ENCODE measurements at regions not wholly inside any gene's neighbourhood (a gene's known extent, or its start where the extent isn't known, plus 50 kb on each side); places are given as distances from the start of the nearest gene placed in this dataset.

DNA sequence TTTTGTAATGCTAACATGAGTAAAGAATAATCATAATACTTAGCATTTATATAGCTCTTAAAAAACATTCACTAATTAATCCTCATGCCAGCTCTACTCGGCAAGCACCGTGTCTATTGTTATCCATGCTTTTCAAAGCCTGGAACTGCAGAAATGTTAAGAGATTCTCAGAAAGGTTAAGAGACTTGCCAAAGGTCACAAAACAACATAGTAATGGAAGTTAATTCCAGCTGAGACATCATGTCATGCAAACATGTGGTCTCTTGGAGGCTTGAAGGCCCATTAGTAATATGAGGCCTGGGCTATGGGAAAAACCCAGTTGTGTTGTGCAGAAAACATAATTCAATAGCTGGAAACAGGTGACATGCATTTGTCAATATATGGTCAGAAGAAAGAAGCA lies 389.9 kb upstream of the GOT2 start:
- DNase-seq, result no peak
- TF ChIP-seq, protein P1, sequence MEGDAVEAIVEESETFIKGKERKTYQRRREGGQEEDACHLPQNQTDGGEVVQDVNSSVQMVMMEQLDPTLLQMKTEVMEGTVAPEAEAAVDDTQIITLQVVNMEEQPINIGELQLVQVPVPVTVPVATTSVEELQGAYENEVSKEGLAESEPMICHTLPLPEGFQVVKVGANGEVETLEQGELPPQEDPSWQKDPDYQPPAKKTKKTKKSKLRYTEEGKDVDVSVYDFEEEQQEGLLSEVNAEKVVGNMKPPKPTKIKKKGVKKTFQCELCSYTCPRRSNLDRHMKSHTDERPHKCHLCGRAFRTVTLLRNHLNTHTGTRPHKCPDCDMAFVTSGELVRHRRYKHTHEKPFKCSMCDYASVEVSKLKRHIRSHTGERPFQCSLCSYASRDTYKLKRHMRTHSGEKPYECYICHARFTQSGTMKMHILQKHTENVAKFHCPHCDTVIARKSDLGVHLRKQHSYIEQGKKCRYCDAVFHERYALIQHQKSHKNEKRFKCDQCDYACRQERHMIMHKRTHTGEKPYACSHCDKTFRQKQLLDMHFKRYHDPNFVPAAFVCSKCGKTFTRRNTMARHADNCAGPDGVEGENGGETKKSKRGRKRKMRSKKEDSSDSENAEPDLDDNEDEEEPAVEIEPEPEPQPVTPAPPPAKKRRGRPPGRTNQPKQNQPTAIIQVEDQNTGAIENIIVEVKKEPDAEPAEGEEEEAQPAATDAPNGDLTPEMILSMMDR (IDR thresholded peaks at IDR 0.05), result no peak
- TF ChIP-seq POLR2A (IDR thresholded peaks at IDR 0.05), result no peak
- no peak overlapping the region for H3K4me3 ChIP-seq
- 86% methylated on average over 2 of the region's 2 CpGs for WGBS, 2 donors
- no peaks in the 10 kb centered on the region for H3K4me1 ChIP-seq
- intact Hi-C loops (cut with DNase I; ENCODE audit: low total_unique reads), result no loop called here
- H3K27ac ChIP-seq, result no peak overlapping the region
- no peaks in the 10 kb centered on the region for H3K36me3 ChIP-seq (ENCODE audit: low read depth, missing control alignments)
- no peaks in the 10 kb centered on the region for H3K27me3 ChIP-seq
- no peaks in the 10 kb centered on the region for H3K9me3 ChIP-seq

DNA sequence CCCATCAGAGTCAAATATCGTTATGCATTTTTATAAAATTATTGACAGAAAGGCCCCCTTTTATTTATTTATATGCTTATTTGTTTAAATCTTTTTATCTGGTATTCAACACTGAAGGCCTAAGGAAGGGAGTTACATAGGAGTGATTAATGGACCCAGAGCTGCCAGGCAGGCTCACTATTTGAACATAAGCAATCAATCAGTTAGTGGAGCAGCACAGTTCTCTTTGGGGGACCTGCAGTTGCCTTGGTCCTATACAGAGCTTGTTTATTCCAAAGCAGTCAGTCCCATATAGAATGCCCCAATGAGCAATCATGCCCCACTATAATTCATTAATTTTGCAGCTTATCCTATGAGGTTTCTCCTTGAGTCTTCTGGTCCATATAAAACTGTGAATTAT lies 389.4 kb upstream of the GOT2 start:
- TF ChIP-seq POLR2A (IDR thresholded peaks at IDR 0.05), result no peak
- TF ChIP-seq, protein P1 (IDR thresholded peaks at IDR 0.05), result no peak
- H3K27ac ChIP-seq, result no peak overlapping the region
- DNase-seq, result no peak
- H3K9me3 ChIP-seq, result no peaks in the 10 kb centered on the region
- intact Hi-C loops (cut with DNase I; ENCODE audit: low total_unique reads), result no loop called here
- no peaks in the 10 kb centered on the region for H3K36me3 ChIP-seq (ENCODE audit: low read depth, missing control alignments)
- H3K4me1 ChIP-seq, result no peaks in the 10 kb centered on the region
- no peak overlapping the region for H3K4me3 ChIP-seq
- H3K27me3 ChIP-seq, result no peaks in the 10 kb centered on the region
- WGBS, 2 donors, result 68 to 88% methylated on average over 1 of the region's 1 CpG

DNA sequence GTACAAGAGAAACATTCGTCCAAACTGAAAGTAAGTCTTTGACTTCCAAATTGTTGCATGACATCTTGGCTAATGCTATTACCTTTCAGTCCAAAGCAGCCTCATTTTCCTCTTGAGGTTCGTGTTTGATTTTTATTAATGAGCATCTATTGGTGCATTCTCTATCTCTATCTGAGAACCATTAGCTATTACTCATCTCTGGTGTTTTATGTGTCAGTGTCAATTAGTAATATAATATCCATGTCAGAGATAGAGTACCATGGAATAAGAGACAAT lies 388.1 kb upstream of the GOT2 start:
- 36 to 40% methylated on average over 2 of the region's 2 CpGs for WGBS, 2 donors
- intact Hi-C loops (cut with DNase I; ENCODE audit: low total_unique reads), result no loop called here
- Histone ChIP-seq H3K27ac (no peak overlapping the region), H3K27me3 (no peaks in the 10 kb centered on the region), H3K9me3 (no peaks in the 10 kb centered on the region), H3K36me3 (ENCODE audit: low read depth, missing control alignments) (no peaks in the 10 kb centered on the region), H3K4me1 (no peaks in the 10 kb centered on the region), H3K4me3 (no peak overlapping the region)
- DNase-seq, result no peak
- no peak for TF ChIP-seq POLR2A (IDR thresholded peaks at IDR 0.05)
- TF ChIP-seq, protein P1 (IDR thresholded peaks at IDR 0.05), result no peak

DNA sequence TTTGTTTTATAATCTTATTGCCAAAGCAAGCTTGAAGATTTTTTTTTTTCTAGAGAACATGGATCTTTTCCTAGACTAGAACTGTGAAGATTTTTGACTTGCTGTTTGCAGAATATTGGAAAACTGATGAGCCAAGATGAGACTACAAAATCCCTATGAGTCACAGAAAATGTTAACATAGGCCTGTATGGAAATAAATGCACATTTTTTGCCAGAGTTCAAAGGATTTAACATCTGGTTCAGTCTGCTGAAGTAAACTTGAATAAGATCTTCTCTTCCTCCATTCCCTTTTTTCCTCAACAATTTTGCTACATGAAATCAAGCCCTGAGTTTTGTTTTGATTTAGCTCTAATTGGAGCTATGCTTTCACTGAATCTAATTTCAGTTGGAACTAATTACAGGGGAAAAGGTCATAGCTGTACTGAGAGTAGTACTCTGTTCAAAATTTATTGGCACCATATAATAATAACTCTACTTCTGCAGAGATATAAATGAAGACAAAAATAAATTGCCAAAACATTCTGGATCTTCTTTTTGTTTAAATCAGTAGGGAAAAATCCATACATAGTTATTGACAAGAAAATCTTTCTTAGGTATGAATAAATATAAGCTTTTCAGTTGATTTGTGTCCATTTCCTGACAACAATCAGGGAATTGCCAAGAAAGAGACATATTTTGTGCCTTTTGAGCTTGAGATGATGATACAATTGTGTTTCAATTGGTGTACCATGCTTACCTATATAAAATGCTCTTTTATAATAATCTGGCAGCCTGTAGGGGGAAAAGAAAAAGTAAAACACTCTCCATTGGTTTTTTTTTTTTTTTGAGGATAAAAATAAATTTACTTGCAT lies 387.5 kb upstream of the GOT2 start:
- no peak overlapping the region for H3K4me3 ChIP-seq
- no peaks in the 10 kb centered on the region for H3K27me3 ChIP-seq
- TF ChIP-seq POLR2A (IDR thresholded peaks at IDR 0.05), result no peak
- TF ChIP-seq, protein P1 (IDR thresholded peaks at IDR 0.05), result no peak
- DNase-seq, result no peak
- H3K36me3 ChIP-seq (ENCODE audit: low read depth, missing control alignments), result no peaks in the 10 kb centered on the region
- H3K9me3 ChIP-seq, result no peaks in the 10 kb centered on the region
- intact Hi-C loops (cut with DNase I; ENCODE audit: low total_unique reads), result no loop called here
- H3K27ac ChIP-seq, result no peak overlapping the region
- H3K4me1 ChIP-seq, result no peaks in the 10 kb centered on the region

DNA sequence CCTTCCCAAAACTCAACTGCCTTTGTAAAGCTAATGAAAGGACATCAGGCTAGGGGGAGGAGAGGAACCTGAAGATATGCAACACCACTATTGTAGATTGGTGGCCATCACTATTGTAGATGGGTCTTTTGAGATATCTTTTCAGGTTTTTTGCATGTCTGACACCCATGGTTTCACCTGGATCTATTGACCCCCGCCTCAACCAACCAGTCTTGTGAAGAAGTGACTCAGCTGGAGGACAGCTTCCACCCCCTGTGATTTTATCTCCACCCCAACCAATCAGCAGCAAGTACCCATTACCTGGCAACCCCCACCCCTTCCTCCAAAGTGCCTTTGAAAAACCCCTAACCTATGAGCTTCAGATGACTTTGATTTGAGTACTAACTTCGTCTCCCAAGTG lies 382.6 kb upstream of the GOT2 start:
- Histone ChIP-seq H3K36me3 (ENCODE audit: low read depth, missing control alignments) (no peaks in the 10 kb centered on the region), H3K27me3 (no peaks in the 10 kb centered on the region), H3K9me3 (no peaks in the 10 kb centered on the region), H3K4me3 (no peak overlapping the region), H3K27ac (no peak overlapping the region), H3K4me1 (no peaks in the 10 kb centered on the region)
- TF ChIP-seq, protein P1 (IDR thresholded peaks at IDR 0.05), result no peak
- TF ChIP-seq POLR2A (IDR thresholded peaks at IDR 0.05), result no peak
- 43 to 93% methylated on average over 2 of the region's 2 CpGs for WGBS, 2 donors
- intact Hi-C loops (cut with DNase I; ENCODE audit: low total_unique reads), result no loop called here
- DNase-seq, result no peak

All from testis (tissue), 2 donors.